T1000 (cell line): ENCODE measurements at regions not wholly inside any gene's neighbourhood (a gene's known extent, or its start where the extent isn't known, plus 50 kb on each side); places are given as distances from the start of the nearest gene placed in this dataset.
"Not testable (repeated sequence)": the region's sequence is repeated elsewhere in the genome, so short reads cannot be mapped to it uniquely, and the experiment has no call there.

ENCODE experiments used
- DNase-seq: peaks from one replicate; lab custom pipeline; 2025; ENCODE audit warnings: mixed read lengths; lab: John Stamatoyannopoulos, UW

GRCh38 chrX:8105531-8105930, 65.5 kb downstream of the VCX2 start:
- no peak for DNase-seq

GRCh38 chrX:8103655-8104054, 67.4 kb downstream of the VCX2 start:
- no peak for DNase-seq

GRCh38 chrX:8091510-8091909, 79.6 kb downstream of the VCX2 start:
- DNase-seq: no peak

GRCh38 chrX:8090906-8091305, 80.2 kb downstream of the VCX2 start:
- DNase-seq: no peak

GRCh38 chrX:8090482-8090881, 80.6 kb downstream of the VCX2 start:
- no peak for DNase-seq

- DNase-seq: no peak
Measured at GRCh38 chrX:8089141-8089540, 81.9 kb downstream of the VCX2 start.

GRCh38 chrX:8084006-8084405, 87.1 kb downstream of the VCX2 start:
- DNase-seq: no peak

GRCh38 chrX:8083286-8083685, 87.8 kb downstream of the VCX2 start:
- DNase-seq: no peak

- no peak for DNase-seq
Measured at GRCh38 chrX:8075636-8076035, 95.4 kb downstream of the VCX2 start.

- no peak for DNase-seq
Measured at GRCh38 chrX:8067754-8068462, 103.2 kb downstream of the VCX2 start.

GRCh38 chrX:8052909-8053308, 118.2 kb downstream of the VCX2 start:
- no peak for DNase-seq

GRCh38 chrX:8049827-8050226, 121.2 kb downstream of the VCX2 start:
- no peak for DNase-seq

- no peak for DNase-seq
Measured at GRCh38 chrX:8048466-8048865, 121.3 kb upstream of the PNPLA4 start.

GRCh38 chrX:8044947-8045346, 117.7 kb upstream of the PNPLA4 start:
- no peak for DNase-seq

- DNase-seq: no peak
Measured at GRCh38 chrX:8043546-8043945, 116.3 kb upstream of the PNPLA4 start.

GRCh38 chrX:8043121-8043520, 115.9 kb upstream of the PNPLA4 start:
- no peak for DNase-seq

- no peak for DNase-seq
Measured at GRCh38 chrX:8042304-8042703, 115.1 kb upstream of the PNPLA4 start.

GRCh38 chrX:8039711-8040110, 112.5 kb upstream of the PNPLA4 start:
- DNase-seq: not testable (repeated sequence)

- DNase-seq: no peak
Measured at GRCh38 chrX:8037593-8038348, 110.6 kb upstream of the PNPLA4 start.

GRCh38 chrX:8036914-8037313, 109.7 kb upstream of the PNPLA4 start:
- no peak for DNase-seq

- DNase-seq: no peak
Measured at GRCh38 chrX:8034058-8034457, 106.8 kb upstream of the PNPLA4 start.

- DNase-seq: no peak
Measured at GRCh38 chrX:8033175-8033574, 106.0 kb upstream of the PNPLA4 start.

- DNase-seq: no peak
Measured at GRCh38 chrX:8030361-8030760, 103.1 kb upstream of the PNPLA4 start.

- no peak for DNase-seq
Measured at GRCh38 chrX:8027827-8028226, 100.6 kb upstream of the PNPLA4 start.
